Uterus (tissue), 2 donors: ENCODE measurements at regions not wholly inside any gene's neighbourhood (a gene's known extent, or its start where the extent isn't known, plus 50 kb on each side); places are given as distances from the start of the nearest gene placed in this dataset.

Experiments
- CTCF ChIP-seq, 4 experiments: fragments of 200-600 bp in 2 of 4; fragments of 450-650 bp in 2 of 4; sonication (generic) in 2 of 4; IDR thresholded peaks; one replicate each; pipeline ENCODE4 v1.5.1; 2016 to 2019; ENCODE audit warnings: antibody characterized with exemption in 4 of 4, mild to moderate bottlenecking in 2 of 4, moderate library complexity in 1 of 4
- POLR2A ChIP-seq, 2 donors: fragments of 450-650 bp; IDR thresholded peaks; one replicate each; pipeline ENCODE4 v1.6.1; 2016; ENCODE audit warnings: antibody characterized with exemption in 2 of 2, mild to moderate bottlenecking in 1 of 2, moderate library complexity in 1 of 2

- TF ChIP-seq CTCF (IDR thresholded peaks at IDR 0.05) (no peak), POLR2A (IDR thresholded peaks at IDR 0.05) (no peak)
Observed at GRCh38 chr19:32178956-32179355, 166.5 kb upstream of the ZNF507 start.
